ENCODE measurements at regions not wholly inside any gene's neighbourhood (a gene's known extent, or its start where the extent isn't known, plus 50 kb on each side); places are given as distances from the start of the nearest gene placed in this dataset.

DNA sequence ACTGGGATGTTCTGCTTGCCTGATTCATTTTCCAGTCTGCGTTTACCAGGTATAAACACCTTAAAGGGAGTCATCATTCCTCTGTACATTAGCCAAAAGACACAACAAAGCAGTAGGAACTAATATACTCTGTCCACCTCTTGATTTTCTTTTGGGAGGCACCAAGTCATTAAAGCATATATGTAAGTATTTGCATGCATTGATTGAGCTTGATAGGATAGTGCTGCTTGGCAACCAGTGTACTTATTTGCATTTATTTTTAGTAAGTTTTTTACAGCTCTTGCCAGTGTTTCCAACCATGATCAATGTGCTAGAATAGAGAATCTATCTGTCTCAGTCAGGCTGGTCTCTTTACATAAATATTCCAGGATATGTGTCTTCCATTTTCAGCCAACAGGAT lies 353.3 kb upstream of the SEMA3C start:
- TF ChIP-seq, protein P1, sequence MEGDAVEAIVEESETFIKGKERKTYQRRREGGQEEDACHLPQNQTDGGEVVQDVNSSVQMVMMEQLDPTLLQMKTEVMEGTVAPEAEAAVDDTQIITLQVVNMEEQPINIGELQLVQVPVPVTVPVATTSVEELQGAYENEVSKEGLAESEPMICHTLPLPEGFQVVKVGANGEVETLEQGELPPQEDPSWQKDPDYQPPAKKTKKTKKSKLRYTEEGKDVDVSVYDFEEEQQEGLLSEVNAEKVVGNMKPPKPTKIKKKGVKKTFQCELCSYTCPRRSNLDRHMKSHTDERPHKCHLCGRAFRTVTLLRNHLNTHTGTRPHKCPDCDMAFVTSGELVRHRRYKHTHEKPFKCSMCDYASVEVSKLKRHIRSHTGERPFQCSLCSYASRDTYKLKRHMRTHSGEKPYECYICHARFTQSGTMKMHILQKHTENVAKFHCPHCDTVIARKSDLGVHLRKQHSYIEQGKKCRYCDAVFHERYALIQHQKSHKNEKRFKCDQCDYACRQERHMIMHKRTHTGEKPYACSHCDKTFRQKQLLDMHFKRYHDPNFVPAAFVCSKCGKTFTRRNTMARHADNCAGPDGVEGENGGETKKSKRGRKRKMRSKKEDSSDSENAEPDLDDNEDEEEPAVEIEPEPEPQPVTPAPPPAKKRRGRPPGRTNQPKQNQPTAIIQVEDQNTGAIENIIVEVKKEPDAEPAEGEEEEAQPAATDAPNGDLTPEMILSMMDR (IDR thresholded peaks at IDR 0.05; ENCODE audit: insufficient read depth, low read depth, low read length), result no peak
- no peak for TF ChIP-seq EZH2 (IDR thresholded peaks at IDR 0.05; ENCODE audit: insufficient read depth, low read length)
- Histone ChIP-seq H3K4me3 (ENCODE audit: insufficient read depth, low read depth, low read length) (no peak overlapping the region), H3K9ac (ENCODE audit: low read length) (no peak overlapping the region), H3K27ac (ENCODE audit: low read depth, low read length) (no peak overlapping the region), H2AFZ (ENCODE audit: low read depth, low read length) (no peak overlapping the region), H3K4me2 (ENCODE audit: low read length) (no peak overlapping the region), H4K20me1 (ENCODE audit: insufficient read depth, low read length) (no peaks in the 10 kb centered on the region), H3K9me3 (ENCODE audit: insufficient read depth, low read depth, low read length) (no peaks in the 10 kb centered on the region), H3K27me3 (ENCODE audit: insufficient read depth, low read length) (no peaks in the 10 kb centered on the region), H3K36me3 (ENCODE audit: insufficient read depth, low read length) (no peaks in the 10 kb centered on the region), H3K4me1 (ENCODE audit: insufficient read depth, low read length) (no peaks in the 10 kb centered on the region), H3K79me2 (ENCODE audit: insufficient read depth, low read length) (no peaks in the 10 kb centered on the region)
- Mint-ChIP-seq H3K4me1 (ENCODE audit: low read depth, unreplicated experiment) (peaks cover 3% of the 10 kb centered on the region), H3K27ac (ENCODE audit: unreplicated experiment) (no peak overlapping the region), H3K4me3 (ENCODE audit: unreplicated experiment) (no peak overlapping the region), H3K36me3 (ENCODE audit: low read depth, unreplicated experiment) (no peaks in the 10 kb centered on the region), H3K9me3 (ENCODE audit: unreplicated experiment) (peaks cover 2% of the 10 kb centered on the region), H3K27me3 (ENCODE audit: low read depth, unreplicated experiment) (no peaks in the 10 kb centered on the region)
- no peak for DNase-seq (ENCODE audit: low read depth)
- FAIRE-seq, result no peak

DNA sequence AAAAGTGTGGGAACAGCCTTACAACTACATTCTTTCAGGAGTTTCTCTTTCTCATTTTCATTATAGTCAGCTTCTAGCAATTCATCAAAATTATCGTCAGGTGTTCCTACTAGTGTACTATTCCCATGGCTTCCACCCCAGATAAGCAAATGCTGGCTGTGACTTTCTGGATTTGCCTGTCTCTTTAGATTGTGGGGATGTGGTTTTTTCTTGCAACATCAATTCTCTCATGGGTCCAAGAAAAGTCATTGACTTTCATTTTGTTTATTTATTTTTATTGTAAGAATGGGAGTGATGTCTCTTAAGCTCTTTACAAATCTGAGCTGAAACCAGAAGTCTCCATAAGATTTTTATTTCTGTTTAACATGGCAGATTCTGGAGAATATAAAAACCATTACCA lies 349.7 kb upstream of the SEMA3C start:
- Histone ChIP-seq H3K27ac (ENCODE audit: low read depth, low read length) (no peak overlapping the region), H3K36me3 (ENCODE audit: insufficient read depth, low read length) (no peaks in the 10 kb centered on the region), H3K4me2 (ENCODE audit: low read length) (no peak overlapping the region), H4K20me1 (ENCODE audit: insufficient read depth, low read length) (no peaks in the 10 kb centered on the region), H3K4me3 (ENCODE audit: insufficient read depth, low read depth, low read length) (no peak overlapping the region), H3K79me2 (ENCODE audit: insufficient read depth, low read length) (no peaks in the 10 kb centered on the region), H3K9me3 (ENCODE audit: insufficient read depth, low read depth, low read length) (no peaks in the 10 kb centered on the region), H3K27me3 (ENCODE audit: insufficient read depth, low read length) (no peaks in the 10 kb centered on the region), H3K4me1 (ENCODE audit: insufficient read depth, low read length) (no peaks in the 10 kb centered on the region), H2AFZ (ENCODE audit: low read depth, low read length) (no peak overlapping the region), H3K9ac (ENCODE audit: low read length) (no peak overlapping the region)
- H3K4me3 Mint-ChIP-seq (ENCODE audit: unreplicated experiment), result no peak overlapping the region
- FAIRE-seq (no peak), DNase-seq (ENCODE audit: low read depth) (peak; percentile 58)
- no peaks in the 10 kb centered on the region for H3K27me3 Mint-ChIP-seq (ENCODE audit: low read depth, unreplicated experiment)
- H3K4me1 Mint-ChIP-seq (ENCODE audit: low read depth, unreplicated experiment), result no peaks in the 10 kb centered on the region
- peaks cover 4% of the 10 kb centered on the region for H3K9me3 Mint-ChIP-seq (ENCODE audit: unreplicated experiment)
- peaks cover 2% of the 10 kb centered on the region for H3K36me3 Mint-ChIP-seq (ENCODE audit: low read depth, unreplicated experiment)
- TF ChIP-seq, protein P1 (IDR thresholded peaks at IDR 0.05; ENCODE audit: insufficient read depth, low read depth, low read length), result no peak
- TF ChIP-seq EZH2 (IDR thresholded peaks at IDR 0.05; ENCODE audit: insufficient read depth, low read length), result no peak
- no peak overlapping the region for H3K27ac Mint-ChIP-seq (ENCODE audit: unreplicated experiment)

DNA sequence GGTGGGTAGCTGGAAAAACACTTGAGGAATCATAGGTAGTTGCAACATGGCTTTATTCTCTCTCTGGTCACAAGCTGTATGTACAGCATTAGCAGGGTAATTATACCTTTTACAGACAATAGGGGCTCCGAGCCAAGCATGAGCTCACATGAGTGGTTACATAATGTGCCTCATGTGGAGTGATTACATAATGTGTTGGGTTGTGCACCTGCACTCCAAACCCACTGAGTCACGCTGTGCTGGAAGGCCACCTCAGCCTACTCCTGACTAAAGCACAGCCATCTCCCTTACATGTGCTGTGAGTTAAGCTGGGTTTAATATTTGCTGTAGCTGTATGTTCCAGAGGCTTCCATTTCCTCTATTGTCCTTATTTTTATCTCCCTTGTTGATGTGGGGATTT lies 348.7 kb upstream of the SEMA3C start:
- DNase-seq (ENCODE audit: low read depth) (peak; percentile 81), FAIRE-seq (no peak)
- no peaks in the 10 kb centered on the region for H3K9me3 ChIP-seq (ENCODE audit: insufficient read depth, low read depth, low read length)
- no peaks in the 10 kb centered on the region for H3K27me3 ChIP-seq (ENCODE audit: insufficient read depth, low read length)
- H3K4me3 ChIP-seq (ENCODE audit: insufficient read depth, low read depth, low read length), result no peak overlapping the region
- no peak for TF ChIP-seq EZH2 (IDR thresholded peaks at IDR 0.05; ENCODE audit: insufficient read depth, low read length)
- TF ChIP-seq, protein P1 (IDR thresholded peaks at IDR 0.05; ENCODE audit: insufficient read depth, low read depth, low read length), result no peak
- Mint-ChIP-seq H3K9me3 (ENCODE audit: unreplicated experiment) (peaks cover 4% of the 10 kb centered on the region), H3K36me3 (ENCODE audit: low read depth, unreplicated experiment) (peaks cover 2% of the 10 kb centered on the region), H3K27ac (ENCODE audit: unreplicated experiment) (no peak overlapping the region), H3K27me3 (ENCODE audit: low read depth, unreplicated experiment) (no peaks in the 10 kb centered on the region), H3K4me1 (ENCODE audit: low read depth, unreplicated experiment) (no peaks in the 10 kb centered on the region), H3K4me3 (ENCODE audit: unreplicated experiment) (no peak overlapping the region)
- no peaks in the 10 kb centered on the region for H3K4me1 ChIP-seq (ENCODE audit: insufficient read depth, low read length)
- no peaks in the 10 kb centered on the region for H3K79me2 ChIP-seq (ENCODE audit: insufficient read depth, low read length)
- H3K4me2 ChIP-seq (ENCODE audit: low read length), result no peak overlapping the region
- no peak overlapping the region for H2AFZ ChIP-seq (ENCODE audit: low read depth, low read length)
- no peak overlapping the region for H3K27ac ChIP-seq (ENCODE audit: low read depth, low read length)
- H3K9ac ChIP-seq (ENCODE audit: low read length), result no peak overlapping the region
- H4K20me1 ChIP-seq (ENCODE audit: insufficient read depth, low read length), result no peaks in the 10 kb centered on the region
- no peaks in the 10 kb centered on the region for H3K36me3 ChIP-seq (ENCODE audit: insufficient read depth, low read length)

All from astrocyte (in vitro differentiated cells and primary cell).